Mononuclear cell (primary cell): ENCODE measurements at regions not wholly inside any gene's neighbourhood (a gene's known extent, or its start where the extent isn't known, plus 50 kb on each side); places are given as distances from the start of the nearest gene placed in this dataset.

Experiments
- H3K27me3 ChIP-seq: 2 replicates; pipeline ENCODE4 v1.6.0; 2011; ENCODE audit warnings: low read length, control low read depth; ENCODE audit not compliant: insufficient read depth
- H3K4me1 ChIP-seq: 2 replicates; pipeline ENCODE4 v1.5.1; 2011; ENCODE audit warnings: mild to moderate bottlenecking, low read length, control low read depth; ENCODE audit not compliant: insufficient read depth
- H3K4me3 ChIP-seq: 2 replicates; pipeline ENCODE4 v1.5.1; 2011; ENCODE audit warnings: mild to moderate bottlenecking, low read length, moderate library complexity
- H3K9me3 ChIP-seq: 2 replicates; pipeline ENCODE4 v1.5.1; 2011; ENCODE audit warnings: low read depth, mild to moderate bottlenecking, control low read depth, low read length

DNA sequence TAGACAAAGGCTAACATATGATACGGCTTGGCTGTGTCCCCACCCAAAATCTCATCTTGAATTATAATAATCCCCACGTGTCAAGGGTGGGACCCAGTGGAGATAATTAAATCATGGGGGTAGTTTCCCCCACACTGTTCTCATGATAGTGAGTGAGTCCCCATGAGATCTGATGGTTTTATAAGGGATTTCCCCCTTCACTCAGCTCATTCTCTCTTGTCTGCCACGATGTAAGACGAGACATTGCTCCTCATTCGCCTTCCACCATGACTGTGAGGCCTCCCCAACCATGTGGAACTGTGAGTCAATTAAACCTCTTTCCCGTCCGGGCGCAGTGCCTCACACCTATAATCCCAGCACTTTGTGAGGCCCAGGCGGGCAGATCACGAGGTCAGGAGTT, 143.5 kb downstream of the RXFP2 start:
- Histone ChIP-seq H3K27me3 (no peaks in the 10 kb centered on the region), H3K4me3 (no peak overlapping the region), H3K9me3 (no peaks in the 10 kb centered on the region), H3K4me1 (peaks cover 16% of the 10 kb centered on the region)

DNA sequence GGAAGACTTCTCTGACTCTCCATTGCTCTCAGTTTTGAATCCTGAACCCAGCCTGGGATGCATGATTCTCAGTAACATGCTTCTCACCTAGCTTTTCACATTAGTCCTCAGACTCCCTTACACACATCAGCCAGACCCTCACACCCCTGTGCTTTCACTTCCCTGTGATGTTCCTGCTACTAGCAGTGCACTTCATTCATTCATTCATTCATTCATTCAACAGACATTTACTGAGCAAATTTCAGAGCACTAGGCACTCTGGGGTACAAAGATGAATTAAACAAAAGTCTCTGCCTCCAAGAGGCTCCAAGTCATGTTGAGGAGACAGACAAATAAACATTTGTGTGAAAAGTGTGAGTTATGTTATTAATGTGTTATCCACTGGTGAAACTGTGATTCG, 145.2 kb downstream of the RXFP2 start:
- Histone ChIP-seq H3K4me3 (no peak overlapping the region), H3K9me3 (no peaks in the 10 kb centered on the region)

DNA sequence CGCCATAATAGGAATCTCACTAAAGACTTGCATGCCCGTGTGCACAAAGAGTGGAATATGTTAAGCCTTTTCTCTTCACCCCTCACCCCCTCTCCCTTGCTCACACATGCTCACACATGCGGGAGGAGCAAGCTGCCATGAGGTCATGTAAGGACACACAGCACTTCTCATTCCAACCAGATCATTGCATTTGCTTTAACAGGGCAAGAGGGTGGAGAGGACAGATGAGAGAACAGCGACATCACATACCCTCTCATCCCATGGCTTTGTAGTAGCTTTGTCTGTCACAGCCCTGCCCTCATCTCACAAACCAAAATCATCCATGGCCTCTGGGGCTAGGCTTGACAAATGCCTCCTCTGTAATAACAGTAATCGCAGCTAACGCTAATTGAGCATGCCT, 145.6 kb upstream of the FRY start:
- Histone ChIP-seq H3K9me3 (no peaks in the 10 kb centered on the region), H3K4me3 (no peak overlapping the region), H3K27me3 (no peaks in the 10 kb centered on the region), H3K4me1 (peaks cover 7% of the 10 kb centered on the region)

More for the DNA sequence above, 145.2 kb downstream of the RXFP2 start:
- H3K27me3 ChIP-seq: no peaks in the 10 kb centered on the region
- H3K4me1 ChIP-seq: peaks cover 16% of the 10 kb centered on the region

DNA sequence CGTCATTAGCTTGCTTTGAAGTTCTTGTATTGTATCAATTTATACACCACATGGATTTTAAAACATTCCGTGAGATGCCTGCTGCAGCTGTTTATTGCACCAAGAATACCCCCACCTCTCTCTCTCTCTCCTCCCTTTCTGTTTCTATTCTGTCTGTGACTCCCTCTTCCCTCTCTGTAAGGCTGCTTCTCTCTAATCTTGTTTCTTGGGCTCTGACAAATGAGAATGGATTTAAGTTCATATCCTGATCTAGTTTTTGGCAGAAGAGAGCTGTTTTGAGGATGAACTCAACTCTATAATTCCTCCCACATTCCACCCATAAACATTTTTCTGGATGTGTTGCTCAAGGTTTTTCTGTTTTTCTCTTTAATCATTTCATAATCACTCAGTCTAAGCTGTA, 144.3 kb upstream of the FRY start:
- Histone ChIP-seq H3K9me3 (no peaks in the 10 kb centered on the region), H3K4me1 (peaks cover 7% of the 10 kb centered on the region), H3K27me3 (no peaks in the 10 kb centered on the region), H3K4me3 (no peak overlapping the region)

DNA sequence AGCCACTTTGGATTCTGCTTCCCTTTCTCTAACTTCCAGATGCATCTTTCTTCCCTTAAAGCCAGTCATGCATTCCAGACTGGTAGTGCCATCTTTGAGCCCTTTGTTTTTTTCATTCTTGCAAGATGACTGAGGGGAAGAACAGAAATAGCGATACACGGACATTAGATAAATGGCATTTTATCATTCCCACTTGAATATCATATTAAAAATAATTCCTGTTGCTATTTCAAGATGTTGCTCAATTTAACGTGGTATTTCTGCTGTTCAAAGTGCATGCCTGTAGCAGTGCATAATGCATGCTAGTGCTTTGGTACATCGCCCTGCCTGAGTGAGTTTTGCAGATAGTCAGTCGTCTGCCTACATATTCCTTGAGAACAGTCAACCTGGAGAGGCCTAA, 140.6 kb upstream of the FRY start:
- Histone ChIP-seq H3K4me1 (peaks cover 3% of the 10 kb centered on the region), H3K27me3 (no peaks in the 10 kb centered on the region), H3K9me3 (no peaks in the 10 kb centered on the region), H3K4me3 (no peak overlapping the region)

DNA sequence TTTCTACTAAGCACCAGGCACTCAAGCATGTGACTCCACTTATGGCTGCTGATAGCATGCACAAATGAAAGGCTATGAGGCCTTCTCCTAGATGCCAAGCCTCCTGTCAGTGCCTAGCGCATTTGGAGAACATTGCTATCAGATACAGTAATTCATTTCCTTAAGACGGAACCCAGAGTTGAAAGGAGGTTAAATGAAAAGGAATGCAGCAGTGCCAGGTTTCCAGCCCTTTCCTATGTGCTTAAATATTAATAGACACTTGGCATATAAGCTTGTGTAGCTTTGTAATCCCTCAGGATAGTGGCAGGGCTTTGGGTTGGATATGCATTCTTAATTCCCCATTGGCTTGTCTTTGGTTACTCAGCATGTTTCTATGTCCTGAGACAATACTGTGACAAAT, 140.1 kb upstream of the FRY start:
- Histone ChIP-seq H3K9me3 (no peaks in the 10 kb centered on the region), H3K4me1 (no peaks in the 10 kb centered on the region), H3K27me3 (no peaks in the 10 kb centered on the region), H3K4me3 (no peak overlapping the region)

DNA sequence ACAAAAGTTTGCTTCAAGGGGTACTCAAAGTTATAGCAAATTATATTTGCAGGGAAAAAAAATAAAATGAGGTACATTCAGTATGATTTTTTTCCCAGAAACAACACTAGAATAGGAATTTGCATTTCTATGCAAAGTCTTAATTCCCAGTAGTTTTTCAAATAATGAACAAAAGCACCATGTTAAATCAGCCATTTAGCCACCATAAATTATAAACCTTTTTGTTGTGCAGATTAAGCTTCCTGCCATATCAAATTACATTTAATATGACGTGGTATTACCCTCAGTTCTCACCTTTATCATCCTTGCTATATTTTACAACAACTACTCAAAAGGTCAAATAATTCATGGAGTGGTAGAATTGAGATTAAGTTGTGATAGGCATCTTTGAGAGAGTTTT, 136.6 kb upstream of the FRY start:
- peaks cover 15% of the 10 kb centered on the region for H3K4me1 ChIP-seq
- no peak overlapping the region for H3K4me3 ChIP-seq
- H3K27me3 ChIP-seq: no peaks in the 10 kb centered on the region
- no peaks in the 10 kb centered on the region for H3K9me3 ChIP-seq

DNA sequence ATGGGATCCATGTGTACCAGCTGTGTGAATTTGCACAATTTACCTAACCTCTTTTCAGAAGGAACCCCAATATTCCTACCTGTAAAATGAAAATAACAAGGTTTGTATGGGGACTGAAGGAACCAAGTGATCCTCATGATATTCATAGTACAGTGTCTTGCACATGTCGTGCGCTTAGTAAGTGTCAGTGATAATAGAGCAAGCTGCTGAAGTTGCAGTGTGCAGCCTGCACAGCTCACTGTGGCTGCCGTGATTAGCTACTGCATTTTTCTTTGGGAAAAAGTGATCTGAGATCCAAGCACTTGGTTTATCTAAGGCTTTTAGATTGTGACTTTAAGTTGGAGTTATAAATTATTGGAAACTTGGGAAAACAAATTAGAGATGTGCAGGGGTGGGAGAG, 135.9 kb upstream of the FRY start:
- H3K27me3 ChIP-seq: no peaks in the 10 kb centered on the region
- H3K9me3 ChIP-seq: no peaks in the 10 kb centered on the region
- no peak overlapping the region for H3K4me3 ChIP-seq
- H3K4me1 ChIP-seq: peaks cover 15% of the 10 kb centered on the region

DNA sequence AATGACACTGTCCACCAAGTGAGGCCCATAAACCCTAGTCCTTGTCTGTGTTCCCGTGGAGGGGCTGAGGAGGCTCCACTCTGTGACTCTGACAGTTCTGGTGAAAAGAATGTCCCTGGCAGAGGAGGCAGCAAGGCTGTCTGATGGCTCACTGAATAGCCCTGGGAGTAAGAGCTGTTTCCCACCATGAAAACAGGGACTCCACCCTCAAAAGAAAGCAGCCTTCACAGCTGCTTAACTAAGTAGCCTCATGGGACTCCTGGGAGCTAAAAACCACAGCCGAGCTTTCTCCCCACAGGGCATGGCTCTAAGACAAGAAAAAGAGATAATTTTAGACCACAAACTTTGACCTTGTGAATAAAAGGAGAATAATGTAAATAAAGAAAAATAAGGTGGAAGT, 135.1 kb upstream of the FRY start:
- H3K9me3 ChIP-seq: no peaks in the 10 kb centered on the region
- H3K27me3 ChIP-seq: no peaks in the 10 kb centered on the region
- no peak overlapping the region for H3K4me3 ChIP-seq
- peaks cover 15% of the 10 kb centered on the region for H3K4me1 ChIP-seq

DNA sequence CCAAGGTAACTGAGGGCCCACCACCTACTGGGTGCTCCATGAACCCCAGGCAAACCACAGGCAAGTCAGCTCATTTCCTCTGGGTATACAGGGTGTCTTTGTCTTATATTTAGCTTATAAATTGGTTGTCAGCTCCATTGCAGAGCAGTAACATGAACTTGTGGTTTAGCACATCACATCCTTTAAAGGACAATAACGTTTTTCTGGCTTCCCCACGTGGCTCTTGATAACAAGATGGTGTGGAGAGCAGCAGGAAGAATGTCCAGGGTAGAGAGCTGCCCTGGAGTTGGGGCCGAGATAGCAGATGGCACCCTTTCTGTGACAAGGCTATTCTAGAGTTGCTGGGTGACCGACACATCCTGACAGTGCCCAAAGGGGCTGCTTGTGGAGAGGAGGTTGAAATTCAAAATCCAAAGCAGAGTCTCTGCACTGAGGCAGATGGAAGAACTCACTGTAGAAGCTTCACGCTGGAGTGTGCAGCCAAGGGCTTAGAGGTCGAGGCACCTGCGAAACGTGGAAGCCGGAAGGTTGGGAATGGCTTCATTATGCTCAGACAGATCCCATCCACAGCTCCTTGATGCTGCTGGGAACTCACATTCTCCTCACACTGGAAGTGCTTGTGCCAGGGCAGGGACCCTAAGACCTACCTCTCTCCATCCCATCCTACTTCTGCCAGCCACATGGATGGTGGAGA, 133.0 kb upstream of the FRY start:
- H3K27me3 ChIP-seq: no peaks in the 10 kb centered on the region
- no peaks in the 10 kb centered on the region for H3K9me3 ChIP-seq
- no peak overlapping the region for H3K4me3 ChIP-seq
- peaks cover 25% of the 10 kb centered on the region for H3K4me1 ChIP-seq

DNA sequence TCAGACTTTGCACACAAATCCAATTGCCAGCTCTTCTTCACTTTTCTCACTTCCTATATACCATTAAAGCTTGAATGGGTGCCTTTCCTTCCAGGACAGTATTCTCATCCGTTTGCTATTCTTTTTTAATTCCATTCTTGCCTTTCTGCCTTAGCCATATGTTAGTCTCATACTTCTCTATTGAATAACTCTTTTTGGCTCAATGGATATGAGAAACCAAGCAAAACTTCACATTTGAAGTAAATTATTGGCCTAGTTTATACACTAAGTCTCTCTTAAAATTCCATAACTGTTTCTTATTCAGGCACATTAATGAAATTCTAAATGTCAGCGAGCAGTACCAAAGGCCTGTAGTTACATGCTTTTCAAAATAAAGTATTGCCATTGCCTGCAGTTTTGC, 129.6 kb upstream of the FRY start:
- no peaks in the 10 kb centered on the region for H3K9me3 ChIP-seq
- H3K27me3 ChIP-seq: no peaks in the 10 kb centered on the region
- H3K4me3 ChIP-seq: no peak overlapping the region
- peaks cover 40% of the 10 kb centered on the region for H3K4me1 ChIP-seq

DNA sequence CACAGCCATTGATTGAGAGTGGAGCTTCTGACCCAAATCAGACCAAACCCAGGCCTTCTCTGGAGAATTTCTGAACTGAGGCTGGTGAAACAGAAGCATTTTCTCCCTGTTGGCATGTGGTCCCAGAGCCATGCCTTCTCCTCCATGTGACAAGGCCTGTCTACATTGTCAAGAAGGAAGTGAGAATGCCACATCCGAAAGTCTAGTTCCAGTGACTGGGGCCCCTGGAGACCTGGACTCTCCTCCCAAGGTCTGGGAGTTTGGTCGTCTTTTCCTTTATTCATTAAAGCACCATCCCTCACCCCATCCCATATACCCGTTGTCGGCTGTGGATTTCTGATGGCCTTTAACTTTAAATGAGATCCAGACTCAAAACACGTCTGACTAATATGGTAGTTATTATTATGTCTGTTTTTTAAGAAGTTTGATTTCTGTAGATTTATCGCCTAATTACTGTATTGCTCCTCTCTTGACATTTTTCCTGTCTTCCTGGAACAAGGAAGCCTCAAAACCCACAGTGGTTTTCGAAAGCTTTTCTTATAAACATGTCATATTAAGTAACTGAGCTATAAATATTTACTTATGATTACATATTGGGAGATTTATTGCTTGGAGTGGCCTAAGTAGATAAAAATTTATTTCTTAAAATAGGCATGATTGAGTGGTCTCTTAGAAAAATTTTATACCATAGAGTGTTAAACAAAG, 128.3 kb upstream of the FRY start:
- H3K9me3 ChIP-seq: no peaks in the 10 kb centered on the region
- peaks cover 43% of the 10 kb centered on the region for H3K4me1 ChIP-seq
- H3K4me3 ChIP-seq: no peak overlapping the region
- H3K27me3 ChIP-seq: no peaks in the 10 kb centered on the region

DNA sequence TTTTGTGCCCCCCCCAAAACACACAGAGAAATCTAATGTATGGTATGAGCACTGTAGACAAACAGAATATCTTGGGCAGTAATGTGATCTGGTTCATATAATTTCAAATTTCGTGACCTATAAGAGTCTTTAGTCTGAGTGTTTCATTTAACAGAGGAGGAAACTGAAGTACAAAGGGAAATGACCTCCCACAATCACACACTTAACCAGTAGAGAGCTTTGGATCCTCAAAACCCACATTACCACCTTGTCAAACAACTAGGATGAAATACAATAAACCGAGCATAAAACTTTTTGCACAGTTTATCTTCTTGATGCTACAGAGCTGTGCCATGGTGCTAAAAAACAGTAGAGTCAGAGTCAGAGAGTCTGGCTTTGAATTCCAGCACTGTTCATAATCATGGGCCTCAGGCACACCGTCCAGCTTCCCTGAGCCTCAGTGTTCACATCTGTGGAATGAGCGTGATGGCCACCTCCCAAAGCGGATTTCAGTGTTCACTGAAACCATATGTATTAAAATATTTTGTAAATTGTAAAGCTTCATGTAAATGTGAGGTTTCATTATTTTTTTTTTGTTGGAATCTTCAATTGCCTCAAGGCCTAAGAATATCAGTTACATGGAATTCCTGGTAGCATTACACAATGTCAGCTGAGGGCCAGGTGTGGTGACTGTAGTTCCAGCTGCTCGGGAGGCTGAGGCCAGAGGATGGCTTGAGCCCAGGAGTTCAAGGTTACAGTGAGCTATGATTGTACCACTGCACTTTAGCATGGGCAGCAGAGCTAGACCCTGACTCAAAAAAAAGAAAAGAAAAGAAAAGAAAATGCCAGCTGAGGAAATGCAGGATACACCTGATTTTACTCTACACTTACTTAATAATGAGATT, 126.4 kb upstream of the FRY start:
- Histone ChIP-seq H3K27me3 (no peaks in the 10 kb centered on the region), H3K9me3 (no peaks in the 10 kb centered on the region), H3K4me3 (no peak overlapping the region), H3K4me1 (peaks cover 50% of the 10 kb centered on the region)

DNA sequence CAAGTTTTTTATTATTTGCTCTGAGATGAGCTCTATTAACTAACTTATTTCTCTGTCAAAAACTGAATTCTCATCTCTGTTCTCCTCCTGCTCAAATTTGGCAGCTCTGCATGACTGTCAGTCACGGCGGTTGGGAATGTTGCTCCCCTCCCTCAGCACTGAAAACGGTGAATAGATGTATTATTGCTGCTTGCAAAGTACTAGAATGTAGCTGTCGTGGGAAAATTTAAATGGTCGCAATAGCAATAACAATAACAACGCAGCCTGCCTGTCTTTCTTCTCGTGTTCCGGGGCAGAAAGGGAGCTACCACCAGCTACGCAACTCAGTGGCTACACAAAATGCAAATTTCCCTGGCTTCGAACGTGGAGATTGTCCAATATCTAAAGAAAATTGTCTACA, 125.6 kb upstream of the FRY start:
- Histone ChIP-seq H3K4me3 (no peak overlapping the region), H3K4me1 (peaks cover 55% of the 10 kb centered on the region), H3K9me3 (no peaks in the 10 kb centered on the region), H3K27me3 (no peaks in the 10 kb centered on the region)

DNA sequence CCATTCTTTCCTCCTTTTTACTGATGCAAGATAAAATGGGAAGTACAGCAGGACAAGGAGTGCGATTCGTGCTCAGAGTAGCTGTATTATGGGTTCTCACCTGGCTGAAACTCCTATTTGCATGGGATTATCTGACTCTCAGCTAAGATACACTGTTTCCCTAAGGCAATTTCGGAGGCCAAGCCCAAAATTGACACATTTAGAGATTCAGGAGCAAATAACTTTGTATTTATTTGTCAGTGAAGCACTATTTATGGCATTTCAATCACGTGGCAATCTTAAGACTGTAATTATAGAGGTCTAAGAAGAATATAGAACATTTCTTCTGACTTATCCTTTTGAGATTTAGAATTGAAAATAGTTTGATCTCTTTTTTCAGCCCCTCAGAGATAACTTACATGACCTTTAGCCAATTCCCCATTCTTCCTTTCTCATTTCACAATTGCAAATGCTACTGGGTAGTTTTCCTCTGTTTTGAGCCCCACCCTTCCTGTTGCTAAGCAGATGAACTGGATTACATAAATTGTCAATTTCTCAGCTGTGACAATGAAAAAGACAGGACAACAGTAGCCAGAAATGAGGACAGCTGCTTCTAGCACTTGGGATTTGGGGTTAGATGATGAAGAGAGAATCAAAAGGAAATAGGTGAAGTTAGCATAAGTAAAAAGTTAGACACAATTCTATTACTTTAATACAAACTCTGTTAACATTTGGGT, 122.7 kb upstream of the FRY start:
- Histone ChIP-seq H3K9me3 (no peaks in the 10 kb centered on the region), H3K4me3 (no peak overlapping the region), H3K4me1 (peaks cover 56% of the 10 kb centered on the region), H3K27me3 (no peaks in the 10 kb centered on the region)
